ENCODE measurements at regions not wholly inside any gene's neighbourhood (a gene's known extent, or its start where the extent isn't known, plus 50 kb on each side); places are given as distances from the start of the nearest gene placed in this dataset.

- H3K4me3 ChIP-seq (ENCODE audit: low read depth, low read length): no peak overlapping the region
- no peak for TF ChIP-seq CTCF (IDR thresholded peaks at IDR 0.05; ENCODE audit: low read depth, low read length)
- in situ Hi-C loops (cut with HindIII; ENCODE audit: low sequenced_read_pairs): no loop called here
These were observed 131.7 kb downstream of the C12orf75 start for GRCh38 chr12:105461944-105462762.

GRCh38 chr12:105462831-105463230 is 132.3 kb downstream of the C12orf75 start:
- TF ChIP-seq CTCF (IDR thresholded peaks at IDR 0.05; ENCODE audit: low read depth, low read length): no peak
- DNase-seq (ENCODE audit: low read depth, low spot score): no peak
- no peak overlapping the region for H3K4me3 ChIP-seq (ENCODE audit: low read depth, low read length)
- in situ Hi-C loops (cut with HindIII; ENCODE audit: low sequenced_read_pairs): no loop called here

More at GRCh38 chr12:105461944-105462762, 131.7 kb downstream of the C12orf75 start:
- no peak for DNase-seq (ENCODE audit: low read depth, low spot score)

- DNase-seq (ENCODE audit: low read depth, low spot score): no peak
- in situ Hi-C loops (cut with HindIII; ENCODE audit: low sequenced_read_pairs): no loop called here
These were observed 133.9 kb downstream of the C12orf75 start for GRCh38 chr12:105464406-105464805.

GRCh38 chr12:105466231-105466900 is 135.9 kb downstream of the C12orf75 start:
- in situ Hi-C loops (cut with HindIII; ENCODE audit: low sequenced_read_pairs): no loop called here
- H3K4me3 ChIP-seq (ENCODE audit: low read depth, low read length): no peak overlapping the region
- TF ChIP-seq CTCF (IDR thresholded peaks at IDR 0.05; ENCODE audit: low read depth, low read length): no peak
- DNase-seq (ENCODE audit: low read depth, low spot score): no peak

More at GRCh38 chr12:105464406-105464805, 133.9 kb downstream of the C12orf75 start:
- no peak overlapping the region for H3K4me3 ChIP-seq (ENCODE audit: low read depth, low read length)
- no peak for TF ChIP-seq CTCF (IDR thresholded peaks at IDR 0.05; ENCODE audit: low read depth, low read length)

GRCh38 chr12:105466901-105467598 is 136.6 kb downstream of the C12orf75 start:
- TF ChIP-seq CTCF (IDR thresholded peaks at IDR 0.05; ENCODE audit: low read depth, low read length): no peak
- in situ Hi-C loops (cut with HindIII; ENCODE audit: low sequenced_read_pairs): no loop called here
- no peak for DNase-seq (ENCODE audit: low read depth, low spot score)
- no peak overlapping the region for H3K4me3 ChIP-seq (ENCODE audit: low read depth, low read length)

DNA sequence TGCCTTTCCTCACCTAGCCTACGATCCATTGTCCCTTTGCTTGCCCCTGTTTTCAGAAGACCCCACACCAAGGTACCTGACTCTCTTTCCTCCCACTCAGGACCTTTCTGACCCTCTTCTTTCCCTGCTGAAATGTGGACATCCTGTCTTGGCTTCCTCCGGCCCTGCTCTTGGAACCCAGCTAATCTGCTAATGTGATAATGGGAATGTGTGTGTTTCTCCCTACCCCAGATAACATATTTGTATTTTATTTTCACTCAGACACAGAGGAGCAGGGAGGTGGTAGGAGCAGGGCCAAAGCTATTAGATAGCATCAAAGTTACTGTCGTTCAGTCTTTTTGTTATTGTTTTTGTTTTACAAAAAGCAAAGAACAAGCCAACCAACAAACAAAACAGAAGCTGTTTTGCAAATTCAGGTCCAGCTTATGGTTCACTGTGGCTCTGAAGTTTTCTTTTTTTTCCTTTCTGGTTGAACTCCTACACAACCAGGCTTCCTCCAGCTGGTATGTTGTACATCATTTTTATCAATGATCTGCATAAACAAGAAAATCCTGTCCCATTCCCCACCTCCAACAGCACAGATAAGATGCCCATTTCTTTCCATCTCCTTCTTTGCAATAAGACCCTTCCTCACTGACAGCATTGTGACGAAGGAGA is 137.3 kb downstream of the C12orf75 start:
- in situ Hi-C loops (cut with HindIII; ENCODE audit: low sequenced_read_pairs): no loop called here

More for the DNA sequence above, 137.3 kb downstream of the C12orf75 start:
- DNase-seq (ENCODE audit: low read depth, low spot score): no peak
- H3K4me3 ChIP-seq (ENCODE audit: low read depth, low read length): no peak overlapping the region
- TF ChIP-seq CTCF (IDR thresholded peaks at IDR 0.05; ENCODE audit: low read depth, low read length): no peak

Data from astrocyte of the spinal cord (primary cell).